ENCODE measurements at regions not wholly inside any gene's neighbourhood (a gene's known extent, or its start where the extent isn't known, plus 50 kb on each side); places are given as distances from the start of the nearest gene placed in this dataset.

DNA sequence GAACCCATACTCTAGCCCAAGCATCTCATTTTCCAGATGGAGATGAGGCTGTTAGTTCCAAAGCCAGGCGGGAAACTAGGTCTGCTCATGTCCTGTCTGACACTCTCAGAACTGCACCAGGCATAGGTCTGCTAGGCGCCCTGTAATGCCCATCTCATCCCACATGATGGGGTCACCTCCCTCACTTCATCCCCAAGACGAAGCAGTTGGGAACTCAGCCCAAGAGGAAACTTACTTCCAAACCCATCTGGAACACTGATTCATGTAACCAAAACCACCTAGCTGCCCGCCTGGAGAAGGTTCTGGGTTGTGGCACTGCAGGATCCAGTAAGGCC, 84.0 kb upstream of the PRNP start:
- TF ChIP-seq POLR2AphosphoS5 (IDR thresholded peaks at IDR 0.05; ENCODE audit: low read depth, low read length) (no peak), FOSL1 (IDR thresholded peaks at IDR 0.05; ENCODE audit: low read depth) (no peak), POLR2A (IDR thresholded peaks at IDR 0.05; ENCODE audit: borderline replicate concordance, extremely low read depth, insufficient read depth, insufficient read length) (no peak), RAD21 (IDR thresholded peaks at IDR 0.05; ENCODE audit: low read depth) (no peak)
- TF ChIP-seq, protein P1, sequence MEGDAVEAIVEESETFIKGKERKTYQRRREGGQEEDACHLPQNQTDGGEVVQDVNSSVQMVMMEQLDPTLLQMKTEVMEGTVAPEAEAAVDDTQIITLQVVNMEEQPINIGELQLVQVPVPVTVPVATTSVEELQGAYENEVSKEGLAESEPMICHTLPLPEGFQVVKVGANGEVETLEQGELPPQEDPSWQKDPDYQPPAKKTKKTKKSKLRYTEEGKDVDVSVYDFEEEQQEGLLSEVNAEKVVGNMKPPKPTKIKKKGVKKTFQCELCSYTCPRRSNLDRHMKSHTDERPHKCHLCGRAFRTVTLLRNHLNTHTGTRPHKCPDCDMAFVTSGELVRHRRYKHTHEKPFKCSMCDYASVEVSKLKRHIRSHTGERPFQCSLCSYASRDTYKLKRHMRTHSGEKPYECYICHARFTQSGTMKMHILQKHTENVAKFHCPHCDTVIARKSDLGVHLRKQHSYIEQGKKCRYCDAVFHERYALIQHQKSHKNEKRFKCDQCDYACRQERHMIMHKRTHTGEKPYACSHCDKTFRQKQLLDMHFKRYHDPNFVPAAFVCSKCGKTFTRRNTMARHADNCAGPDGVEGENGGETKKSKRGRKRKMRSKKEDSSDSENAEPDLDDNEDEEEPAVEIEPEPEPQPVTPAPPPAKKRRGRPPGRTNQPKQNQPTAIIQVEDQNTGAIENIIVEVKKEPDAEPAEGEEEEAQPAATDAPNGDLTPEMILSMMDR (IDR thresholded peaks at IDR 0.05 in 2 of 3, conservative IDR thresholded peaks at IDR 0.05 in 1 of 3; ENCODE audit: borderline replicate concordance in 1 of 3, insufficient read depth in 1 of 3, low read depth in 2 of 3, low read length in 2 of 3) = no peak
